B cell (primary cell): ENCODE measurements at regions not wholly inside any gene's neighbourhood (a gene's known extent, or its start where the extent isn't known, plus 50 kb on each side); places are given as distances from the start of the nearest gene placed in this dataset.

ENCODE experiments used
- CTCF ChIP-seq: fragments of 200-600 bp; IDR thresholded peaks from one replicate; pipeline ENCODE4 v1.8.0; 2022; ENCODE audit warnings: antibody characterized with exemption, mild to moderate bottlenecking
- EZH2 ChIP-seq: IDR thresholded peaks from 2 replicates; pipeline ENCODE4 v1.6.1; 2012; ENCODE audit warnings: borderline replicate concordance, low read depth, mild to moderate bottlenecking, moderate library complexity, low read length; ENCODE audit not compliant: insufficient read depth, poor library complexity, severe bottlenecking

GRCh38 chr3:6120786-6121185 lies 740.1 kb upstream of the GRM7 start:
- TF ChIP-seq CTCF, result no peak
- TF ChIP-seq EZH2, result no peak
